HS-5 (cell line): ENCODE measurements at regions not wholly inside any gene's neighbourhood (a gene's known extent, or its start where the extent isn't known, plus 50 kb on each side); places are given as distances from the start of the nearest gene placed in this dataset.
"Not testable (repeated sequence)": the region's sequence is repeated elsewhere in the genome, so short reads cannot be mapped to it uniquely, and the experiment has no call there.

Experiments
- DNase-seq: peaks from one replicate; pipeline ENCODE4 v3.0.0-alpha.2; 2012; ENCODE audit warnings: low read depth

DNA sequence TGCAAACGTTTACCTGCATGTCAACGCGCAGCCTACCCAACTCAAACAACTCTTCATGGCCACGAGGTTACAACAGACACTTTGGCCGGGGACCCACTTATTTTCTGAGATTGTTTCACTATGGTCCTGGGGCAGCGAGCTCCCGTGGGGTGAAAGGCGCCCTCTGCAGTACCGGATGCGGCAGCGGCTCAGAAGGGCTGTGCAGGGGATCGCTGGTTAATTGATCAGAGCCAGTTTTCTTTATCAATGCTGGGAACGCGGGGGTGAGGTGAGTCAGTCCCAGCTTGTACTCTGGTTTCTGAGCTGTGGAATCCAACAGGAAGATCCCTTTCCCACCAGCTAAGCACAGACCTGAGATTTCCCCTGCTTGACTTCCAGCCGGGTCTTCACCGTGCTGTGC is 366.5 kb upstream of the KLF6 start:
- DNase-seq = no peak

DNA sequence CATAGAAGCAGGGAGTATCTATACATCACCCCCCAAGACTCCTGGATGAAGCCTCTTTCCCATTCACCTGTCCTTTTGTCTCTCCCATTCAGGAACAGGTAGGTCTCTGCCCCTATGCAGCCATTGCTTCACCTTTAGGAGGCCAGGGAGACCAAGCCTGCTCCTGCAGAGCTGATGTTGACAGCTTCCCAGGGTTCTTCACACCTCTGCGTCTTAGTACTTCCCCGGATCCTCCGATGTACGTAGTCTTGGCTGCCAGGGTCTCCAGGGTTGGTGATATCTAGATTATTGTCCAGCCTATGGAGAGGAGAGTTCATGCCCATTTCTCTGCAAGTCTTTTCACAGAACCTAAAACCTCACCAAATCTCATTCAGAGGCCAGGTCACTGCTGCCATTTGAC is 365.7 kb upstream of the KLF6 start:
- DNase-seq = no peak

DNA sequence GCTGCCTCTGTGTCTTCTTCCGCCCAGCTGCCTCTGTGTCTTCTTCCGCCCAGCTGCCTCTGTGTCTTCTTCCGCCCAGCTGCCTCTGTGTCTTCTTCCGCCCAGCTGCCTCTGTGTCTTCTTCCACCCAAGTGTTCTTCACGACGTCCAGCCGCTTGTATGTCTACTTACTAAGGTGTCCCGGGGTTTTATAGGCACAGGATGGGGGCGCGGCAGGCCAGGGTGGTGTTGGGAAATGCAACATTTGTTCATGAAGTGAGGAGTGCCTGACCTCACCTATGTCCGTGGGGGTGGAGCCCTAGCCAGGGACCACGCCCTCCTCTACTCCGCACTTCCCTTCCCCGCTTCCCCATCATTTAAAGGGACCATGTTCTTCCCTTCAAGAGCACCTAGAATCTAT is 364.5 kb upstream of the KLF6 start:
- DNase-seq = not testable (repeated sequence)

DNA sequence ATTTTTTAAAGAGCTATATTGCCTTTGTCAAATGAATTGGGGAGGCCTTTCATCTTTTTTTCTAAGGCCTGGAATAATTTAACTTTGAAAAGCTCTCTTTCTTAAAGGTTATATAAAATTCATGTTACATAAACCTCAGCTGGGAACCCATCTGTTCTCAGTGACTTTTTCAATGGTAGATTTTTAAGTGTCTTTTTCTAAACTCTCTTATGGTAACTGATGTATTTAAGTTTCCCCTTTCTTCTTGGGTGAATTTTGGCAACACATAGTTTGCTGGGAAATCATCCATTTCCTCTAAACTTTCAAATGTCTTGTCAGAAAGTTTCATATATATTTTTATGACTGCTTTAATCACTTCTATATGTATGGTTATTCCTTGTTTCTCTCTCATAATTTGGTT is 362.2 kb upstream of the KLF6 start:
- no peak for DNase-seq

DNA sequence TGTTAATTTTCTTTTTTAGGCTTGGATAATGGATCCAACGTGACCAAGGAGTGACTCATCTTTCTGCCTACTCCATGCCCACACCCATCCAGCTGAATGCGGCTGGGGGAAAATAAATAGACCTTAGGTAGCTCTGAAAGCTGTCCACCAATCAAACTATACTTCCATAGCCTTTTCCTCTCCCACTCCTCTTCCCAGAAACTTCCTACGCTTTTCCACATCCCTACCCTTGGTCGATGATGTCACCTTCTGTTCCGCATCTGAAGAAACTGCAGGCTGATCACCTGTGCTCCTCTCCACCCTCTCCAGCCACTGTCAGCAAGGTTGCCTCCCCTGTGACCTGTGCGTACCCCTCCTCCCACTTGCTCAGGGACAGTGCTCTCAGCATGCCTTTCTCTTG is 359.8 kb upstream of the KLF6 start:
- DNase-seq = no peak

DNA sequence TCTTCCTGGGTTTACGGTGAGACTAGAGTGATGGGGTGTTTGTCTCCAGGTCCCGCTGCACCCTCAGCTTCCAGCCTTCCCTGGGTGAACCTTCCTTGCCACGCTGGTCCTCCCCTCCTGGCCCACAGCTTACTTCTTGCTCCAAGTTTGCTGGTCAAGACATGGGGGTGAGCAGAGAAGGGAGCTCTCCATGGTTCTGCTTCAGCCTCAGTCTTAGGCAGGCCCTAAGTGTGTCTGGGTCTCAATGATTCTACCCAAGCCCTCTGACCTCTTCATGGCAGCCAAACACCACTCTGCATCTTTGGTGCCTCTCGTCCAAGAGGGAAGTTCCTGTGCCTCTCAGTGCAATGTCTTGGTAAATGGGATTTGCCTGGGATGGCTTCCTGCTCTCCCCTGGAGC is 356.5 kb upstream of the KLF6 start:
- no peak for DNase-seq

DNA sequence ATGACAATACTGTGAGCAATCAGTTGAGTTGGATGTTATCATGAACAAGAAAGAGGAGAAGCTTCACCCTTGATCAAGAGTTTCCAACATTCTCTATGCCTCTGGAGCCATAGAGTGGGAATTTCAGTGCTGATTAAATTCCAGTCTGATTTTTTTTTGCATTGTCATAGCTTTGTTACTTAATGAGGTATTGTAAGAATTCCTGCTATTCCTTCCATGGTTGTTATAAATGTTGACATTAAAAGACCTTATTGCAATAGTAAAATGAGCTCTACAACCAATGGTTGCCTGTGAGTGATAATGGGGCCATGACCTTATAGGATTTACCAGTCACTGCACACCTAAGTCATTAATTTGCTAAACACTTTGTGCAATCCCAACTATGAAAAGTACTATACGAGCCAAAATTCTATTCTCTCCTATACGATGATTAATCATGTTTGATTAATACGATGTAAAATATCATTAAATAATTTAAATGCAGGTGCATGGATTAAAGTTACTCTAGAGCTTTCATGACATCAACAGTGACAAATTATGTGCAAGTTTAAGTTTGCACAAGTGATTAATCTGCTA is 353.2 kb upstream of the KLF6 start:
- no peak for DNase-seq

DNA sequence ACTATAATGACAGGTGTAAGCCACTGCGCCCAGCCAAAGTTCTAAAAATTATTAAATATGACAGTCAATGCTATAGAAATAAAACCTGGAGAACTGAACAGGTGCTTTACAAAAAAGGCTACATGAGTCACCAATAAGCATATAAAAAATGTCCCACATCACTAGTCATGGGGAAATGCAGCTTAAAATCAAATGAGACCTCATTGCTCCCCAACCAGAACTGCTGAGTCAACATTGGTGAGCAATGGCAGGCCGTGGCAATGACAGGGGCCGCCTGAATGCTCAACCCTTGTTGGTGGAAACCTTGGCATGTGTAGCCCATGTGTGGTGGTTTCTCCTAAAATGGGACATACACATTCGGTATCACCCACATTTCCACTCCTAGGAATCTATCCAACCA is 352.3 kb upstream of the KLF6 start:
- DNase-seq = no peak

DNA sequence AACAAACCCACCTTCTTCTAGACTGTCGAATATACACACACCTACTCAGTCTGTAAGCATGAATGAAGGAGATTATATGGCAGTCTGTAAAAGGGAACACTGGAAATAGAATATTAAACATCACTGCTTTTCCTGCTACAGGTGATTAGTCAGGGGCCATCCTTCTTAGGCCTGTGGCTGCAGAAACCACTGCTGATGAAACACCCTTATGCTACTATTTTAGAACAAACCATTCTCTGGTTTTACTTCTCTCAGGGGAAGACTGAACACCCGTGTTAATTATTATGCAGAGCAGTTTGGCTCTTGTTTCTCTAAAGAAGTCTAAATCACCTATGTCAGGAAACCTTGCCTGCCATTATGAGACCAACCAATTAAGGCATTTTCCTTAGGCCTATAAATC is 351.1 kb upstream of the KLF6 start:
- no peak for DNase-seq

DNA sequence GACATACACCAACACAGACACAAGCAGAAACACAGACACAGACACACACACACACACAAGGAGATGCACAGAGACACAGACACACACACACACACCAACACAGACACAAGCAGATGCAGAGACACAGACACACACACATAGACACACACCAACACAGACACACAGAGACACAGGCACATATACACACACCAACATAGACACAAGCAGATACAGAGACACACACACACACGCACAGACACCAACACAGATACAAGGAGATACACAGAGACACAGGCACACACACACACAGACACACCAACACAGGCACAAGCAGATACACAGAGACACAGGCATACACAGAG is 347.2 kb upstream of the KLF6 start:
- DNase-seq = no peak

DNA sequence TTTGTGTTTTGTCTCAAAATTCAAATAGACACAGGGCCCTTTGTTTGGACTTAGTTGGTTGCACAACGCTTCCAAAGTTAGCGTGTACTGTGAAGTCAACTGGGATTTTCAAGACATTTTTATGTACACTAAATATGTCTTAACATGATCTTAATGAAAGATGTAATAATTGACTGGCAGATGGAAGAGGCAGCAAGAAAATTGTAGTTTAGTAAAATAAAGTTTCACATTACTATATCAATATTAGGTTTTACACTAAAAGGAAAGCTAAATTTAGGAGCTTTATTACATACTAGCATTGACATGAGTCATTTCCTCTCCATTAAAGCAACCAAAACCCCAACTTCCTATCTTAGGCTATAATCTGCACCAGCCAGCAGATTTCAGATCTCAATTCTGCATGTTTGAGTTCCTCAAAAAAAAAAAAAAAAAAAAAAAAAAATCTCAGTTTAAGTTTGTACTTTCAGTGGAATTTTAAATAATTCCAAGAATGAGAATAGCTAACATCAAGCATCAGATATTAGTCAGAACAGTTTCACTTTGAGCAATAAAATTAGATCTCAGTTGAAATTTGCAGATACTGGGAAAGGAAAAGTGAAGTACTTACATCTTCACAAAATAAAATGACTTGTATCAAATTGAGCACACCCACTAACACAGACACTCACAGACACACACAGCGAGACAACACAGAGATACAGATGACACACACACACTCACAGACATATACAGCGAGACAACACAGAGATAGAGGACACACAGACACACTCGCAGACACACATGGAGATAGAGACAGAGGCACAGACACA is 346.6 kb upstream of the KLF6 start:
- peak; percentile 52 for DNase-seq

DNA sequence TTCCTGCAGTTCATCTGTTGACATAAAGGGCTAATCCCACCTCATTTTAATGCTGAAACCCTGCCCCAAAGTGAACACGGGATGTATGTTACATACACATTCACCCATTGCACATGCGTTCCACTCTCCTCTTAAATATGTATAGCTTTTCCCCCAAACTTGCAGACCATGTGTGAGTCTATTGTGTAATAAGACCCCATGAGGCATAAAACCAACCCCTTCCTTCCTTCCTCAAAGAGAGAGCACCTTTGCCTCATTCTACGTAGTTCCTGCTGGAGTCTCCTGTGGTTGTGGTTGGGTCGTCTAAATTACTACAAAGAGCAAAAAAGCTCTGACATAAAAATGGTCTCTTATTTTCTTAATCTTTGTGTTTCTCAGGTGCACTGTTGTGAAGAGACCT is 345.7 kb upstream of the KLF6 start:
- no peak for DNase-seq

DNA sequence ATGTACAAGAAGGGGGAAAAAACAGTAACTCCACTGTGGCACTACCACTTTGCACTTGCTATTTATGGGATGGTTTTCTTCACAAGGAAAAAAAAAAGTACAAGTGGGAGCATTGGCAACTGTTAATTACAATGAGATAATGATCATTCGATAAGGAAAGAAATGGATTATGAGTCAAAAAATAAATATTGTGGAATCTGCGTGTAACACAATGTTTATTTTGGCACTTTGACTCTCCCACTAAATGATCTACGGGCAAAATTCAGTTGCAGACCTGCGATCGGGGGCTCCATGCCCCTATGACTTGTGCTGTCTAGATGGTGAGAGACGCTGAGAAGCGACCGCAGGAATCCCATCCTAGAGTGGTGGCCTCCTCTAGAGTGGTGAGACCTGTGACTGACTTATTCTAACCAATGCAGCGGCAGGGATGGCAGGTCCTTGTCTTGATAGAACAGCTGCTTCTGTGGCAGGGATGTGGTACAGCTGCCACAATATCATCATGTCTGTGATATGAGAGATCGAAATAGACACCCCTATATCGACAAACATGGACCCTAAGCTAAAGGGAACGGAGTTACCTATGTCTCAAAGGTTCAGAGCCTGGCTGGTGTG is 345.0 kb upstream of the KLF6 start:
- DNase-seq = no peak

DNA sequence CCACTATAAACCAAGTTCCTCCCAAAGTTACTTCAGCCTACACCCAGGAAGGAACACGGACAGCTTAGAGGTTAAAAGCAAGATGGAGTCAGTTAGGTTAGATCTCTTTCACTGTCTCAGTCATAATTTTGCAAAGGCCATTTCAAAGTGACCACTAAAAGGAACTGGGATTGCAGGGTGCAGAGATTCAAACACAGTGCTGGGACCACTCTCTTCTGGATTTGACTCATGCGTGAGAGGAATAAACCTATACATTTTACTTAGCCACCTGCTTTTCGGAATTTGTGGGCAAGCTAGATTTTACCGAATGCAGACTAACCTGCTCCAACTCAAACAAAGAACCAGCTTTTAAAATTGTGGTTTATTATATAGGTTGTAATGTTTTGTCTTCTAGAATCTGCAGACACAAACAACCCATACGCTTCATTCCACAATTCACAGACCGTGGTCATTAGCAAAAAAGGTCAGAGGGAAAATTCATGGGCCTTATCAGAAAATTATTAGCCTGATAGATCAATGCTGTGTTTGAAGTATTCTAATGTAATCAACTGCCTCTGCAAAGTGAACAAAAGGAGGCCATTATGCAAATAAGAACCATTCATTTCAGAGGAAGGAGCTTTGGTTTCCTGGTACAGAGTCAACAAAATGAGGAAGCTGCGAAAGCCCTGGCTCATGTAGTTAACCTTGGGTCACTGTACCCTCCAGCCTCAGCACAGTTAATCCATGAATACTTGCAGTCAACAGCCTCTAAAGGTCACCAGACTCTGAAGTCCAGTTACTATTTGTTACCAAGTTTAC is 342.7 kb upstream of the KLF6 start:
- no peak for DNase-seq

DNA sequence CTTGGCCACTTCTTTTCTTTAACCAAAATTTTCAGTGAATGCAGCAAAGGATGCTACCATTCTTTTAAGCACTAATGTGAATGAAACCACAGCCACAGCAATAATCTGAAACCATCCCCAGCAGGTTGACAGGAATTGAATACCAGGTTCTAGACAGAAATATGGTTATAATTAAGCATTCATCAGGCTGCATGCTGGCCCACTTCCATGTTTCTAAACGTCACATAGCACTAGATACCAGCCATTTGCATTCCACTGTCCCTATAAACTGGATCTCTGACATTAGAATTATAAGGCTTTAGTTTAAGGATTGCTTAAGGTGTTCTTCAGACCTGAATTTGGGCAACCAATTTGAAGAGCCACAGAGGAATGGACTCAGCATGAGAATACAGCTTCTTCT is 340.8 kb upstream of the KLF6 start:
- no peak for DNase-seq

DNA sequence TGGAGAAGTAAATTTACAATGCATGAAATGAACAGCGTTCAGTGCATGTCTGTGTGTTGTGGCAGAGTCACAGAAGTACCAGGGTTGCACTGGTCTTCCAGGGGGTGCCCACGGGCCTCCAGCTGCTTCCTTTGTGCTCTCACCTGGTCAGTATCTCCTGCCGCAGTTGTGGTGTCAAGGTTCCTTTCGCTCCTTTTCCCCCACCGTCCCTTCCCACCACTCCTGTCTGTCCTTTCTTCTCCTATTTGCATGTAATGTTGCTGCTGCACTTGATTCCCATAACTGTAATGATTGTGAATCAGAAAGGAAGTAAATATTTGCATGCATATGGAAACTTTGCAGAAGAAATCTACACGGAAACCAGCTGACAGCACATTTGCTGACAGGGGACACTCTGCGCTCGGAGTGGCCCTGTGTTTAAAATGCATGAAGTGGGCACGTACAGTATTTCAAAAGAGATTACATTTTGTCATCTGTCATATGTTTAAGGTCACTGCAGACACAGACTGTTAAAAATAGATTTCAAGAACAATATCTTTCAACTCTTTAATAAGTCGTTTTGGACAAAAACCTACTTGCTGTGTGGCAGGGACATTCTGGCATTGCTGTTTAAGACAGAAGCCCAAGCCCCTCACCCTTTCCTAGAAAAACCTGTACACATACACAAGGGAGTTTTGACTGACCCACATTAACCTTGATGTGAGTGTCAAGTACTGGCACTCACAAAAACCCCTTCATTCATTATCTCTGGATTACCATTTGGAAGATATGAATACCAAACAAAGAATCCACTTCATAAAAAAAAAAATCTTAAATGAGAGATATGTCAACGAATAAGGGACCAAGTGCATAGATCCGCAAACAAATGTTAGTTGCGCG is 336.7 kb upstream of the KLF6 start:
- no peak for DNase-seq

DNA sequence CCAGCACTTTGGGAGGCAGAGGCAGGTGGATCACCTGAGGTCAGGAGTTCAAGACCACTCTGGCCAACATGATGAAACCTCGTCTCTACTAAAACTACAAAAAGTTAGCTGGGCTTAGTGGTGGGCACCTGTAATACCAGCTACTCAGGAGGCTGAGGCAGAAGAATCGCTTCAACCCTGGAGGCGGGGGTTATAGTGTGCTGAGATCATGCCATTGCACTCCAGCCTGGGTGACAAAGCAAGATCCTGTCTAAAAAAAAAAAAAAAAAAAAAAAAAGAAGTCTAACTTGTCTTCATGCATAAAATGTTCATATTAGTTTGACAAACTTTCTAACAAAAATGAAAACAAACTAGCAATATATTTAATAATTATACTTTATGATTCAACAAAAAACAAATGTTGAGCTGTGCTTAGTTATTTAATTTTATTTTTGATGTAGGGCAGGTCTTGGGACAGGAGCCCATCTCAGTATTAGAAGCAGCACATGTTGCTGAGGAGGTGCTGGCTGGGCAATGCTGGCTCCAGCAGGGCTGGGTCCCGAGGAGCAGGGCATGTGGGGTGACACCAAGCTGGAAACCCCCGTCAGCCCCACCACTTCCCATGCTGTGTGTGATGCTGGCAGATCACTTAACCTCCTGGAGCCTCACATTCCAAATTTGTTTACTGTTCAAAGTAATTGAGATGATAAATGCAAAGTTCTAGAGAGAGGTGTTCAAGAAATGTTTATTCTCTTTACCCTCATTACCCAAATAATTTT is 335.3 kb upstream of the KLF6 start:
- no peak for DNase-seq

DNA sequence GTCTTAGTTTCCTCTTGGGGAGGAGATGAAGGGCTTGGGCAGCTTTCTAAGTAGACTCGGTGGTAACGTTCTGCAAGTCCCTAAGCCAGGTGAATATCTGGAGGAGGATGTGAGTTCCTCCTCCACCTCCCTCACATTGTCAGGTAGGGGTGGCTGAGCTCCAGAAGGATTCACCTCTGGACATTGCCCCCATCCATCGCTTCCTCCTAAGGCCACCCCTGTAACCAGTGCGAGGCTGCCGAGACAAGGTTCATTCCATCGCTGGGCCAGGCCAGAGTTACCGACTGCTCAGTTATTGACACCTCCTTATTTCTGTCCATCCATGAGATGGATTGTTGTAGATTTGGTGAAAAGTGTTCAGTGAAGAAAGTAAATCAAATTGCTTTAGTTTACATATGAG is 334.1 kb upstream of the KLF6 start:
- no peak for DNase-seq

DNA sequence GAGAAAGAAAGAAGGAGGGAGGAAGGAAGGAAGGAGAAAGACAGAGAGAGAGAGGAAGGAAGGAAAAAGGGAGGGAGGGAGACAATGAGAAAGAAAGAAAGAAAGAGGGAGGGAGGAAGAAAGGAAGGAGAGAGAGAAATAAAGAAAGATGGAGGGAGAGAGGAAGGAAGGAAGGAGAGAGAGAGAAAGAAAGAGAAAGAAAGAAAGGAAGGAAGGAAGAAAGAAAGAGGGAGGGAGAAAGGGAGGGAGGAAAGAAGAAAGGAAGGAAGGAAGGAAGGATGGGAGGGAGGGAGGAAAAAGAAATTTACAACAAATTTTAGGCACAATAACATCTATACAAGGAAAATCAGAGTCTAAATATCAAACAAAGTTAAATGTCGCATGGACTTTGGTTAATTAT is 332.6 kb upstream of the KLF6 start:
- no peak for DNase-seq

DNA sequence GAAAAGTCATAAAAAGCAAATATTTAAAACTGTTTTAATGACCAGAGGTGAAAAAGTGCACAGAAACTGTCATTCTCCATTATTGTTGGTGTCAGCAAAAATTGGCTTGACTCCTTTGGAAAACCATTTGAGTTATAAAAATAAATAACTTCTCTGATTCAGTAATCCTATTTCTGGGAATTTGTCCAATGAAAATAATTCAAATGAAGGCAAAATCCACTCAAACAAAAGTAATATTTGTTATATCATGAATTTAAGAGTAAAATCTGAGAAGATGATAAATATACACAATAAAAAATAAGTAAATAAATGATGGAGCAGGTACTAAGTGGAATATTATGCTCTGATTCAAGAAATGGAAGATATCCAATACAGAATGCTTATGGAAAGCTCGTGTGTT is 326.6 kb upstream of the KLF6 start:
- DNase-seq = no peak

DNA sequence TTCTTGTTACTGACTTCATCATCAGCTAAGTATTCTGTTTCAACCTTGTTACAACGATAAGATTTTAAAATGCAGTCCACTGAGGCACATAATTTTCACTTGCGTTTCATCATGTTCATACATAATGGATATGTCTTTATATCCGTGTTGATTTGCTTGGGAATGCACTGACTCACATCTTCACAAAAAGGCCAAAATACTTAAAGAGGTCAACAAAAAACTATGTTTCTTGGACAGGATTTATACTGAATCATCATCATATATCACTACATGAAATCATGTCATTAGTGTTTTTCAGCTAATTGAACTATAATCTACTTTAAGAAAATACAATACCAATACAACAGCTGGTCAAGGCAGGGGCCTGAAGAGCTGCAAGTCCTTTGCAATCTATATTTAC is 324.5 kb upstream of the KLF6 start:
- no peak for DNase-seq
